GM19467 (cell line): ENCODE measurements at regions not wholly inside any gene's neighbourhood (a gene's known extent, or its start where the extent isn't known, plus 50 kb on each side); places are given as distances from the start of the nearest gene placed in this dataset.

Source experiments
- ATAC-seq: cut with Tn5 transposase; IDR thresholded peaks from one replicate; pipeline ENCODE4 v1.9.1; 2021; ENCODE audit warnings: mild to moderate bottlenecking, moderate library complexity; ENCODE audit not compliant: unreplicated experiment

- no peak for ATAC-seq
These were observed 228.8 kb downstream of the CDH11 start for GRCh38 chr16:64892835-64893785.

- ATAC-seq, result no peak
These were observed 232.4 kb downstream of the CDH11 start for GRCh38 chr16:64889446-64889845.

- no peak for ATAC-seq
These were observed 234.2 kb downstream of the CDH11 start for GRCh38 chr16:64887651-64888050.

- no peak for ATAC-seq
These were observed 239.6 kb downstream of the CDH11 start for GRCh38 chr16:64882078-64882784.

- ATAC-seq, result no peak
These were observed 240.9 kb downstream of the CDH11 start for GRCh38 chr16:64880994-64881393.

- ATAC-seq, result no peak
These were observed 241.9 kb downstream of the CDH11 start for GRCh38 chr16:64880006-64880405.

GRCh38 chr16:64878940-64879339, 242.9 kb downstream of the CDH11 start:
- no peak for ATAC-seq

GRCh38 chr16:64872101-64872500, 249.8 kb downstream of the CDH11 start:
- no peak for ATAC-seq

GRCh38 chr16:64870859-64871258, 251.0 kb downstream of the CDH11 start:
- ATAC-seq, result no peak

GRCh38 chr16:64869781-64870180, 252.1 kb downstream of the CDH11 start:
- no peak for ATAC-seq

- ATAC-seq, result no peak
These were observed 255.8 kb downstream of the CDH11 start for GRCh38 chr16:64866021-64866420.

GRCh38 chr16:64865069-64865696, 256.7 kb downstream of the CDH11 start:
- no peak for ATAC-seq

- ATAC-seq, result no peak
These were observed 257.5 kb downstream of the CDH11 start for GRCh38 chr16:64864232-64864809.

GRCh38 chr16:64858076-64858475, 263.8 kb downstream of the CDH11 start:
- ATAC-seq, result no peak

GRCh38 chr16:64857411-64857810, 264.5 kb downstream of the CDH11 start:
- no peak for ATAC-seq

GRCh38 chr16:64853551-64853950, 268.3 kb downstream of the CDH11 start:
- ATAC-seq, result no peak

- no peak for ATAC-seq
These were observed 274.9 kb downstream of the CDH11 start for GRCh38 chr16:64846966-64847365.

GRCh38 chr16:64845071-64845470, 276.8 kb downstream of the CDH11 start:
- no peak for ATAC-seq

GRCh38 chr16:64841482-64841881, 280.4 kb downstream of the CDH11 start:
- ATAC-seq, result no peak

- no peak for ATAC-seq
These were observed 280.8 kb downstream of the CDH11 start for GRCh38 chr16:64841071-64841470.

- ATAC-seq, result no peak
These were observed 291.2 kb downstream of the CDH11 start for GRCh38 chr16:64830653-64831052.
